ENCODE measurements at regions not wholly inside any gene's neighbourhood (a gene's known extent, or its start where the extent isn't known, plus 50 kb on each side); places are given as distances from the start of the nearest gene placed in this dataset.

DNA sequence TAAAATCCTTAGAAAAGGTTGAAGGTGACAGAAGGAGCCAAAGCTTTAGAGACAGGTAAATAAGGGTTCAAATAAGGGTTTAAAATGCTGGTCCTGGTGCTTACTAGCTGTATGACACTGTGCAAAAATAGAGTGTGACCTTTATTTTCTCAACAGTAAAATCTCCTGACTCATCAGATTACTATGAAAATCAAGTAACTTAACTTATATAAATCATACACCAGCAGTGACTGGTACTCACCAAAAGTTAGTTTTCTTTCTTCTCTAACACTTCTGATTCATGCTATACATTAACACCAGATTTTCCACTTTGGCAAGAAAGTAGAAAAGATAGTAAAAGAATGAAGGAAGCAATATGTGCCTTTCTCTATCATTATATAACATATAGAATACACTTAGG is 205.9 kb upstream of the GBE1 start:
- TF ChIP-seq FOXA1 (IDR thresholded peaks at IDR 0.05) (no peak), ZNF384 (IDR thresholded peaks at IDR 0.05) (no peak), BHLHE40 (IDR thresholded peaks at IDR 0.05; ENCODE audit: borderline replicate concordance) (no peak), FOXM1 (IDR thresholded peaks at IDR 0.05; ENCODE audit: borderline replicate concordance) (no peak), TARDBP (IDR thresholded peaks at IDR 0.05) (no peak), ELF4 (IDR thresholded peaks at IDR 0.05) (no peak), HDGF (IDR thresholded peaks at IDR 0.05; ENCODE audit: borderline replicate concordance) (no peak), FOXK2 (IDR thresholded peaks at IDR 0.05) (no peak), CTBP1 (IDR thresholded peaks at IDR 0.05; ENCODE audit: borderline replicate concordance) (no peak), SP1 (IDR thresholded peaks at IDR 0.05) (no peak), SUZ12 (IDR thresholded peaks at IDR 0.05) (no peak), ARNT (IDR thresholded peaks at IDR 0.05) (no peak)
- TF ChIP-seq, protein P1, sequence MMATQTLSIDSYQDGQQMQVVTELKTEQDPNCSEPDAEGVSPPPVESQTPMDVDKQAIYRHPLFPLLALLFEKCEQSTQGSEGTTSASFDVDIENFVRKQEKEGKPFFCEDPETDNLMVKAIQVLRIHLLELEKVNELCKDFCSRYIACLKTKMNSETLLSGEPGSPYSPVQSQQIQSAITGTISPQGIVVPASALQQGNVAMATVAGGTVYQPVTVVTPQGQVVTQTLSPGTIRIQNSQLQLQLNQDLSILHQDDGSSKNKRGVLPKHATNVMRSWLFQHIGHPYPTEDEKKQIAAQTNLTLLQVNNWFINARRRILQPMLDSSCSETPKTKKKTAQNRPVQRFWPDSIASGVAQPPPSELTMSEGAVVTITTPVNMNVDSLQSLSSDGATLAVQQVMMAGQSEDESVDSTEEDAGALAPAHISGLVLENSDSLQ (IDR thresholded peaks at IDR 0.05): no peak

Measured in HEK293T (cell line).